DOHH2 (cell line): ENCODE measurements at regions not wholly inside any gene's neighbourhood (a gene's known extent, or its start where the extent isn't known, plus 50 kb on each side); places are given as distances from the start of the nearest gene placed in this dataset.

ENCODE experiments used
- H3F3A ChIP-seq: fragments of 200-600 bp; sonication (generic), shearing (Covaris generic); 2 replicates; pipeline ENCODE4 v1.6.0; 2016; ENCODE audit warnings: antibody characterized with exemption, mild to moderate bottlenecking; ENCODE audit not compliant: control insufficient read depth, insufficient read depth
- H3K27ac ChIP-seq: fragments of 200-600 bp; sonication (generic); 2 replicates; pipeline ENCODE4 v1.5.1; 2014; ENCODE audit warnings: low read depth, mild to moderate bottlenecking, low read length, moderate library complexity
- H3K27me3 ChIP-seq: fragments of 200-600 bp; sonication (generic); 2 replicates; pipeline ENCODE4 v1.6.1; 2014; ENCODE audit warnings: mild to moderate bottlenecking, low read length, mixed read lengths; ENCODE audit not compliant: control insufficient read depth
- H3K36me3 ChIP-seq: fragments of 200-600 bp; sonication (generic); 2 replicates; pipeline ENCODE4 v1.6.1; 2014; ENCODE audit warnings: mild to moderate bottlenecking, low read length, moderate library complexity, mixed read lengths; ENCODE audit not compliant: control insufficient read depth
- H3K4me1 ChIP-seq: fragments of 200-600 bp; sonication (generic); 2 replicates; pipeline ENCODE4 v1.6.1; 2014; ENCODE audit warnings: mild to moderate bottlenecking, low read length, mixed read lengths; ENCODE audit not compliant: control insufficient read depth
- H3K4me2 ChIP-seq: fragments of 200-600 bp; sonication (generic); 2 replicates; pipeline ENCODE4 v1.6.0; 2014; ENCODE audit warnings: mild to moderate bottlenecking, low read length, moderate library complexity
- H3K4me3 ChIP-seq: fragments of 200-600 bp; sonication (generic); 2 replicates; pipeline ENCODE4 v1.5.1; 2014; ENCODE audit warnings: mild to moderate bottlenecking, low read length, mixed read lengths
- H3K79me2 ChIP-seq: fragments of 200-600 bp; sonication (generic); 2 replicates; pipeline ENCODE4 v1.6.1; 2014; ENCODE audit warnings: mild to moderate bottlenecking, low read length, mixed read lengths; ENCODE audit not compliant: control insufficient read depth
- H3K9me2 ChIP-seq: fragments of 200-600 bp; sonication (generic); replicated peaks from 2 replicates; pipeline ENCODE4 v1.6.1; 2014; ENCODE audit warnings: mild to moderate bottlenecking, low read length, mixed read lengths; ENCODE audit not compliant: control insufficient read depth
- H3K9me3 ChIP-seq: fragments of 200-600 bp; sonication (generic); 2 replicates; pipeline ENCODE4 v1.6.1; 2014; ENCODE audit warnings: antibody characterized with exemption, low read length, mixed read lengths; ENCODE audit not compliant: control insufficient read depth, insufficient read depth
- H4K20me1 ChIP-seq: fragments of 200-600 bp; sonication (generic); 2 replicates; pipeline ENCODE4 v1.6.0; 2014; ENCODE audit warnings: low read depth, mild to moderate bottlenecking, antibody characterized with exemption, low read length, moderate library complexity; ENCODE audit not compliant: control insufficient read depth, insufficient read depth
- CTCF ChIP-seq: fragments of 200-600 bp; sonication (generic); IDR thresholded peaks from one replicate; pipeline ENCODE4 v1.5.1; 2014; ENCODE audit warnings: antibody characterized with exemption, mild to moderate bottlenecking, low read depth, low read length; ENCODE audit not compliant: poor library complexity, severe bottlenecking
- EZH2phosphoT487 ChIP-seq: fragments of 200-600 bp; sonication (generic); IDR thresholded peaks from 2 replicates; pipeline ENCODE4 v1.6.1; 2017; ENCODE audit warnings: borderline replicate concordance, mild to moderate bottlenecking, antibody characterized with exemption, low read length, moderate library complexity, mixed read lengths

- Histone ChIP-seq H4K20me1 (no peaks in the 10 kb centered on the region), H3F3A (no peaks in the 10 kb centered on the region), H3K9me2 (no peaks in the 10 kb centered on the region), H3K36me3 (no peaks in the 10 kb centered on the region), H3K9me3 (peaks cover 29% of the 10 kb centered on the region), H3K27me3 (no peaks in the 10 kb centered on the region), H3K4me3 (no peak overlapping the region), H3K4me2 (0 out of 2 replicates have a peak overlapping the region, but pooled peaks have one; percentile 6), H3K27ac (no peak overlapping the region), H3K79me2 (no peaks in the 10 kb centered on the region), H3K4me1 (peaks cover 13% of the 10 kb centered on the region)
- TF ChIP-seq CTCF (no peak), EZH2phosphoT487 (no peak)
Measured at GRCh38 chr22:22982616-22983015, 87.7 kb upstream of the GNAZ start.

GRCh38 chr22:22983123-22983522, 87.2 kb upstream of the GNAZ start:
- H3K36me3 ChIP-seq, result no peaks in the 10 kb centered on the region
- peaks cover 29% of the 10 kb centered on the region for H3K9me3 ChIP-seq
- no peak overlapping the region for H3K4me3 ChIP-seq
- H3K79me2 ChIP-seq, result no peaks in the 10 kb centered on the region
- peaks cover 13% of the 10 kb centered on the region for H3K4me1 ChIP-seq
- H3K4me2 ChIP-seq, result no peak overlapping the region
- H3K27me3 ChIP-seq, result no peaks in the 10 kb centered on the region
- no peak for TF ChIP-seq CTCF
- TF ChIP-seq EZH2phosphoT487, result no peak
- H3K9me2 ChIP-seq, result no peaks in the 10 kb centered on the region
- no peak overlapping the region for H3K27ac ChIP-seq
- no peaks in the 10 kb centered on the region for H3F3A ChIP-seq
- H4K20me1 ChIP-seq, result no peaks in the 10 kb centered on the region

GRCh38 chr22:22983816-22984215, 86.5 kb upstream of the GNAZ start:
- H3K9me2 ChIP-seq, result no peaks in the 10 kb centered on the region
- H3K4me2 ChIP-seq, result no peak overlapping the region
- no peaks in the 10 kb centered on the region for H4K20me1 ChIP-seq
- H3K27me3 ChIP-seq, result no peaks in the 10 kb centered on the region
- H3K79me2 ChIP-seq, result no peaks in the 10 kb centered on the region
- no peak overlapping the region for H3K27ac ChIP-seq
- peaks cover 29% of the 10 kb centered on the region for H3K9me3 ChIP-seq
- no peaks in the 10 kb centered on the region for H3K36me3 ChIP-seq
- H3K4me3 ChIP-seq, result no peak overlapping the region
- peaks cover 13% of the 10 kb centered on the region for H3K4me1 ChIP-seq
- no peaks in the 10 kb centered on the region for H3F3A ChIP-seq
- TF ChIP-seq CTCF (no peak), EZH2phosphoT487 (no peak)

GRCh38 chr22:22984967-22985366, 85.4 kb upstream of the GNAZ start:
- no peaks in the 10 kb centered on the region for H3F3A ChIP-seq
- peaks cover 22% of the 10 kb centered on the region for H3K9me3 ChIP-seq
- H3K4me2 ChIP-seq, result no peak overlapping the region
- peaks cover 13% of the 10 kb centered on the region for H3K4me1 ChIP-seq
- H3K27me3 ChIP-seq, result no peaks in the 10 kb centered on the region
- no peak for TF ChIP-seq EZH2phosphoT487
- TF ChIP-seq CTCF, result no peak
- H3K36me3 ChIP-seq, result no peaks in the 10 kb centered on the region
- no peaks in the 10 kb centered on the region for H3K79me2 ChIP-seq
- H3K9me2 ChIP-seq, result no peaks in the 10 kb centered on the region
- H3K4me3 ChIP-seq, result no peak overlapping the region
- no peaks in the 10 kb centered on the region for H4K20me1 ChIP-seq
- H3K27ac ChIP-seq, result no peak overlapping the region
